ENCODE measurements at regions not wholly inside any gene's neighbourhood (a gene's known extent, or its start where the extent isn't known, plus 50 kb on each side); places are given as distances from the start of the nearest gene placed in this dataset.

DNA sequence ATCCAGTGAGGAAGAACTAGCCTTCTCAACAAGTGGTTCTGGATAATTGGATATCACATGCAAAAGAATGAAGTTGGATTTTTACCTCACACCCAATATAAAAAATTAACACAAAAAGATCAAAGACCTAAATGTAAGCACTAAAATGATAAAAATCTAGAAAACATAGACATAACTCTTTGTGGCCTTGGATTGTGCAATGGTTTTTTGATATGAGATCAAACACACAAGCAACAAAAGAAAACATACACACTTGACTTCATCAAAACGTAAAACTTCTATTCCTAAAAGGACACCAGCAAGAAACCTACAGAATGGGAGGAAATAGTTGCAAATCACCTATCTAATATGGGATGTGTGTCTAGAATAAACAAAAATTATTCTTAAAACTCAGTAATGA lies 54.1 kb upstream of the NFE2L2 start:
- peaks cover 5% of the 10 kb centered on the region for H3K36me3 Mint-ChIP-seq (ENCODE audit: low read depth)
- H3K4me3 Mint-ChIP-seq: no peak overlapping the region
- ATAC-seq: no peak
- H3K27ac Mint-ChIP-seq: no peak overlapping the region
- intact Hi-C loops (cut with micrococcal nuclease): no loop called here
- H3K4me1 Mint-ChIP-seq (ENCODE audit: low read depth): no peaks in the 10 kb centered on the region
- ChIA-PET POLR2A (no interaction called here), CTCF (no interaction called here)
- no peaks in the 10 kb centered on the region for H3K9me3 Mint-ChIP-seq
- TF ChIP-seq, protein P1, sequence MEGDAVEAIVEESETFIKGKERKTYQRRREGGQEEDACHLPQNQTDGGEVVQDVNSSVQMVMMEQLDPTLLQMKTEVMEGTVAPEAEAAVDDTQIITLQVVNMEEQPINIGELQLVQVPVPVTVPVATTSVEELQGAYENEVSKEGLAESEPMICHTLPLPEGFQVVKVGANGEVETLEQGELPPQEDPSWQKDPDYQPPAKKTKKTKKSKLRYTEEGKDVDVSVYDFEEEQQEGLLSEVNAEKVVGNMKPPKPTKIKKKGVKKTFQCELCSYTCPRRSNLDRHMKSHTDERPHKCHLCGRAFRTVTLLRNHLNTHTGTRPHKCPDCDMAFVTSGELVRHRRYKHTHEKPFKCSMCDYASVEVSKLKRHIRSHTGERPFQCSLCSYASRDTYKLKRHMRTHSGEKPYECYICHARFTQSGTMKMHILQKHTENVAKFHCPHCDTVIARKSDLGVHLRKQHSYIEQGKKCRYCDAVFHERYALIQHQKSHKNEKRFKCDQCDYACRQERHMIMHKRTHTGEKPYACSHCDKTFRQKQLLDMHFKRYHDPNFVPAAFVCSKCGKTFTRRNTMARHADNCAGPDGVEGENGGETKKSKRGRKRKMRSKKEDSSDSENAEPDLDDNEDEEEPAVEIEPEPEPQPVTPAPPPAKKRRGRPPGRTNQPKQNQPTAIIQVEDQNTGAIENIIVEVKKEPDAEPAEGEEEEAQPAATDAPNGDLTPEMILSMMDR (IDR thresholded peaks at IDR 0.05): no peak
- no peak for DNase-seq
- H3K27me3 Mint-ChIP-seq: no peaks in the 10 kb centered on the region

DNA sequence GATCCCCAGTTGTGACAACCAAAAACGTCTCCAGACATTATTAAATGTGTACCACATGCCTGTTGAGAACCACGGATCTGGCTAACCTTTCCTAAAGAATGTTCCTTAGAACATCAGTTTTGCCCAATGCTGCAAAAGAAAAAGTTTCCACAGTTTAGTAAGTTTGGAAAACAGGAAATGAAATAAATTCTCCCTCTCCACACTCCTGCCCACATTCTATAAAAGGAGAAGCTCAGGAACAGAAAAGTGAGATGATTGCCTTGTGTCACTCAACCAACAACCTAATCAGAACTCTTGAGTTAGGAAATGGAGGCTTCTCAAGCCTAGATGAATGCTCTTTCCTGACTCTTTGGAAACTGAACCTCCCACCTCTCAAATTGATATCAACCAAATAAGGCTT lies 56.1 kb upstream of the NFE2L2 start:
- H3K27ac Mint-ChIP-seq: no peak overlapping the region
- no peak overlapping the region for H3K4me3 Mint-ChIP-seq
- DNase-seq: no peak
- no peak for ATAC-seq
- CTCF ChIA-PET: interaction anchor here (1.9 kb wide), 1 partner anchor 156 kb away, joined by 7 read pairs; no protein-coding TSS in a partner anchor
- H3K4me1 Mint-ChIP-seq (ENCODE audit: low read depth): no peaks in the 10 kb centered on the region
- intact Hi-C loops (cut with micrococcal nuclease): no loop called here
- H3K36me3 Mint-ChIP-seq (ENCODE audit: low read depth): peaks cover 5% of the 10 kb centered on the region
- H3K27me3 Mint-ChIP-seq: no peaks in the 10 kb centered on the region
- POLR2A ChIA-PET: no interaction called here
- TF ChIP-seq, protein P1 (IDR thresholded peaks at IDR 0.05): no peak
- H3K9me3 Mint-ChIP-seq: no peaks in the 10 kb centered on the region

DNA sequence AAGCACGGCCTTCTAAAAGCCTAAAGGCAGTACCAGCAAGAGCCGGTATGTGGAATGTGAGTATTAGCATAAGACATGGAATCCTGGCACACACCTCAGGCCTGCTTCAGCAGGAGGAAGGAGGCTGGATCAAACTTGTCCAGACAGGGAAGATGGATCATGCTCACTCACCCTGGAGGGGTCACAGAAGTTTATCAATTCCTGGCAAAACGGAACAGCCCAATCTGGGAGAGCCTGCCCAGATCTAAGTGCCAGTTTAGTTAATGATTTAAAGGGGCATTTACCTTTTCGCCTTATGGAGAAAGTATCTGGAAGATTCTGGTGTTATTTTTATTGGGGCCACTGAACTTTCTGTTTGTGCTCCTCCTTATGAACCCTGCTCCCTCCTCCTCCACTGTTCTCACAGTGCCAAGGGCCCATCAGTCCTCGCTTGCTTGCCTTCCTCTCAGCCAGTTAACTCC lies 58.3 kb upstream of the NFE2L2 start:
- H3K4me3 Mint-ChIP-seq: no peak overlapping the region
- DNase-seq (no peak), ATAC-seq (no peak)
- intact Hi-C loops (cut with micrococcal nuclease): no loop called here
- no peak overlapping the region for H3K27ac Mint-ChIP-seq
- ChIA-PET POLR2A (no interaction called here), CTCF (no interaction called here)
- no peaks in the 10 kb centered on the region for H3K4me1 Mint-ChIP-seq (ENCODE audit: low read depth)
- H3K9me3 Mint-ChIP-seq: no peaks in the 10 kb centered on the region
- H3K27me3 Mint-ChIP-seq: no peaks in the 10 kb centered on the region
- H3K36me3 Mint-ChIP-seq (ENCODE audit: low read depth): peaks cover 5% of the 10 kb centered on the region
- TF ChIP-seq, protein P1 (IDR thresholded peaks at IDR 0.05): no peak

DNA sequence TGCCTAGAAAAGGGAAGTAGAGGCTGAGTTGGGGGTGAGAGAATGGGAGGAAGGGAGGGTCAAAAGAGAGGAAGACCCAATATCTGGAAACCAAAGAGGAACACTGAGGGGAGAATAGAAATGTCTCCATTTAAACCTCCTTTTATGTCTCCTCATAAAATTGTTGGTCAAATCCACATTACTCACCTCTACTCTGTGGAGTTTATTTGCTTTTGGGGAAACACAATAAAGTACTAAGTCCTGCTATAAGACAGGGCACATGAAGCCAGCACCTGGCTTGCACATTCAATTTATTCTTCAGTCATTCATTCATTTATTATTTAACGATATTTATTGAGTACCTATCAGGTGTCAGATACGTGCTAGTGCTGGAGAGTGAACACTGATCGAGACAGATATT lies 60.3 kb upstream of the NFE2L2 start:
- ChIA-PET CTCF (no interaction called here), POLR2A (no interaction called here)
- no peak for ATAC-seq
- Mint-ChIP-seq H3K27ac (no peak overlapping the region), H3K36me3 (ENCODE audit: low read depth) (peaks cover 2% of the 10 kb centered on the region), H3K27me3 (no peaks in the 10 kb centered on the region), H3K4me1 (ENCODE audit: low read depth) (peaks cover 3% of the 10 kb centered on the region), H3K4me3 (no peak overlapping the region), H3K9me3 (no peaks in the 10 kb centered on the region)
- TF ChIP-seq, protein P1 (IDR thresholded peaks at IDR 0.05): no peak
- intact Hi-C loops (cut with micrococcal nuclease): no loop called here
- no peak for DNase-seq

DNA sequence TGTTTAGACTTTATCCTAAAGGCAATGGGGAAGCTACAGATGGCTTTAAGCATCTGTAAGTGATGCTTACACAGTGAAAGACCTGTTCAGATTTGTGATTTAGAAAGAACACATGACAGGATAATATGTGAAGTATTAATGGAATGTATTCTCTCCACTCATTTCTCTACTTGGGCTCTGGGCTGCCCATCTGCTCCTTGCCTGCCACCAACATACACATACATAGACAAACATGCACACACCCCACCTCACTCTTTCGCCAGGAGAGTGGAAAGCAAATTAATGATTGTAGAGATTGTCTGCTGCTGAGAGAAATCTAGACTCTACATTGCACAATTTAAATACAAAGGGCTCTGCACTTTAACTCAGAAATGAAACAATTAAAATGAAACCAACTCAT lies 61.0 kb upstream of the NFE2L2 start:
- no peak overlapping the region for H3K27ac Mint-ChIP-seq
- intact Hi-C loops (cut with micrococcal nuclease): no loop called here
- POLR2A ChIA-PET: interaction anchor here (0.6 kb wide), 1 partner anchor 482 kb away, joined by 3 read pairs; no protein-coding TSS in a partner anchor

More for the DNA sequence above, 61.0 kb upstream of the NFE2L2 start:
- H3K27me3 Mint-ChIP-seq: no peaks in the 10 kb centered on the region
- peaks cover 3% of the 10 kb centered on the region for H3K4me1 Mint-ChIP-seq (ENCODE audit: low read depth)
- TF ChIP-seq, protein P1 (IDR thresholded peaks at IDR 0.05): no peak
- H3K9me3 Mint-ChIP-seq: no peaks in the 10 kb centered on the region
- H3K4me3 Mint-ChIP-seq: no peak overlapping the region
- peaks cover 2% of the 10 kb centered on the region for H3K36me3 Mint-ChIP-seq (ENCODE audit: low read depth)
- ATAC-seq: no peak
- CTCF ChIA-PET: interaction anchor here (1.7 to 6.7 kb wide), 2 partner anchors 161 to 177 kb away, joined by 4 to 54 read pairs; no protein-coding TSS in a partner anchor
- DNase-seq: no peak
